ENCODE measurements at regions not wholly inside any gene's neighbourhood (a gene's known extent, or its start where the extent isn't known, plus 50 kb on each side); places are given as distances from the start of the nearest gene placed in this dataset.

- intact Hi-C loops (cut with DNase I) = no loop called here
Observed at GRCh38 chr7:123355576-123356190, 155.9 kb upstream of the SLC13A1 start.

GRCh38 chr7:123352973-123353372 is 153.2 kb upstream of the SLC13A1 start:
- no peaks in the 10 kb centered on the region for H3K36me3 ChIP-seq
- no peaks in the 10 kb centered on the region for H3K27me3 ChIP-seq
- no peak for DNase-seq
- WGBS, 2 donors = 71 to 81% methylated on average over 2 of the region's 2 CpGs
- no peak overlapping the region for H3K27ac ChIP-seq
- TF ChIP-seq CTCF (IDR thresholded peaks at IDR 0.05) (no peak), POLR2AphosphoS5 (IDR thresholded peaks at IDR 0.05) (no peak), EP300 (IDR thresholded peaks at IDR 0.05) (no peak), POLR2A (IDR thresholded peaks at IDR 0.05) (no peak)
- intact Hi-C loops (cut with DNase I) = no loop called here
- no peak overlapping the region for H3K4me3 ChIP-seq
- no peaks in the 10 kb centered on the region for H3K9me3 ChIP-seq
- no peaks in the 10 kb centered on the region for H3K4me1 ChIP-seq

More at GRCh38 chr7:123355576-123356190, 155.9 kb upstream of the SLC13A1 start:
- Histone ChIP-seq H3K4me1 (no peaks in the 10 kb centered on the region), H3K4me3 (no peak overlapping the region), H3K27ac (no peak overlapping the region), H3K27me3 (no peaks in the 10 kb centered on the region), H3K9me3 (no peaks in the 10 kb centered on the region), H3K36me3 (no peaks in the 10 kb centered on the region)
- DNase-seq = no peak
- 75 to 89% methylated on average over 5 of the region's 5 CpGs for WGBS, 2 donors
- no peak for TF ChIP-seq EP300 (IDR thresholded peaks at IDR 0.05)
- TF ChIP-seq CTCF (IDR thresholded peaks at IDR 0.05) = no peak
- TF ChIP-seq POLR2AphosphoS5 (IDR thresholded peaks at IDR 0.05) = no peak
- TF ChIP-seq POLR2A (IDR thresholded peaks at IDR 0.05) = no peak

- Histone ChIP-seq H3K9me3 (no peaks in the 10 kb centered on the region), H3K4me1 (no peaks in the 10 kb centered on the region), H3K4me3 (no peak overlapping the region), H3K27me3 (no peaks in the 10 kb centered on the region), H3K36me3 (no peaks in the 10 kb centered on the region), H3K27ac (no peak overlapping the region)
- intact Hi-C loops (cut with DNase I) = no loop called here
- TF ChIP-seq POLR2AphosphoS5 (IDR thresholded peaks at IDR 0.05) (no peak), CTCF (IDR thresholded peaks at IDR 0.05) (no peak), EP300 (IDR thresholded peaks at IDR 0.05) (no peak), POLR2A (IDR thresholded peaks at IDR 0.05) (no peak)
- 78 to 80% methylated on average over 7 of the region's 7 CpGs for WGBS, 2 donors
- DNase-seq = no peak
Observed at GRCh38 chr7:123351516-123352505, 152.0 kb upstream of the SLC13A1 start.

- H3K4me3 ChIP-seq = no peak overlapping the region
- 88 to 91% methylated on average over 3 of the region's 3 CpGs for WGBS, 2 donors
- no peaks in the 10 kb centered on the region for H3K36me3 ChIP-seq
- no peak for DNase-seq
- TF ChIP-seq CTCF (IDR thresholded peaks at IDR 0.05) (no peak), EP300 (IDR thresholded peaks at IDR 0.05) (no peak), POLR2A (IDR thresholded peaks at IDR 0.05) (no peak), POLR2AphosphoS5 (IDR thresholded peaks at IDR 0.05) (no peak)
- no peaks in the 10 kb centered on the region for H3K4me1 ChIP-seq
- no peak overlapping the region for H3K27ac ChIP-seq
- H3K27me3 ChIP-seq = no peaks in the 10 kb centered on the region
- H3K9me3 ChIP-seq = no peaks in the 10 kb centered on the region
- intact Hi-C loops (cut with DNase I) = no loop called here
Observed at GRCh38 chr7:123351027-123351426, 151.3 kb upstream of the SLC13A1 start.
